Adrenal gland (tissue), 9 donors: ENCODE measurements at regions not wholly inside any gene's neighbourhood (a gene's known extent, or its start where the extent isn't known, plus 50 kb on each side); places are given as distances from the start of the nearest gene placed in this dataset.
"Not testable (repeated sequence)": the region's sequence is repeated elsewhere in the genome, so short reads cannot be mapped to it uniquely, and the experiment has no call there.

Source experiments
- DNase-seq, 7 donors: peaks; one replicate each; pipeline ENCODE4 v3.0.0-alpha.2; 2019 to 2020
- H3K27ac ChIP-seq, 5 donors: fragments of 200-600 bp; sonication (generic) in 4 of 5; 1 replicate in 3 of 5; 2 replicates in 2 of 5; pipeline versions ENCODE4 v1.5.1 to v1.8.0; 2016 to 2020; ENCODE audit warnings: mild to moderate bottlenecking in 1 of 5
- H3K27me3 ChIP-seq: fragments of 200-600 bp; 2 replicates; pipeline ENCODE4 v1.8.0; 2021
- H3K36me3 ChIP-seq, 2 donors: fragments of 200-600 bp; replicated peaks in 1 of 2; 1 replicate in 1 of 2; 2 replicates in 1 of 2; pipeline versions ENCODE4 v1.5.1 to v1.8.0; 2018 to 2022
- H3K4me1 ChIP-seq, 2 donors: fragments of 200-600 bp; replicated peaks in 1 of 2; 1 replicate in 1 of 2; 2 replicates in 1 of 2; pipeline versions ENCODE4 v1.5.1 to v1.8.0; 2018 to 2021
- H3K4me3 ChIP-seq, 4 donors: fragments of 200-600 bp; sonication (generic) in 3 of 4; one replicate each; pipeline ENCODE4 v1.5.1; 2016 to 2018
- H3K9me3 ChIP-seq, 3 donors: fragments of 200-600 bp; sonication (generic) in 1 of 3; replicated peaks in 1 of 3; 1 replicate in 2 of 3; 2 replicates in 1 of 3; pipeline versions ENCODE4 v1.5.1 to v1.8.0; 2016 to 2021
- POLR2A ChIP-seq, 2 donors: fragments of 450-650 bp; IDR thresholded peaks; one replicate each; pipeline ENCODE4 v1.6.1; 2017; ENCODE audit warnings: antibody characterized with exemption in 2 of 2, mild to moderate bottlenecking in 2 of 2, moderate library complexity in 1 of 2
- WGBS, 4 donors: extraction: QIAGEN DNeasy Blood & Tissue Kit in 2 of 4; methylation state at CpG; one replicate each; pipeline versions ENCODE4 v1.1.5 to v1.1.7; 2013 to 2017; 5-methylcytosine and 5-hydroxymethylcytosine counted together
- intact Hi-C, 2 donors: fragments of 100-400 bp; cut with DNase I; formaldehyde crosslinking; loops; one replicate each; pipeline versions ENCODE4 v1.14.1 to v1.15.0; 2022 to 2023
- TF ChIP-seq, protein P1 (sequence below), 6 experiments: fragments of 450-650 bp in 4 of 6; fragments of 200-600 bp in 2 of 6; sonication (generic) in 1 of 6; IDR thresholded peaks; 1 replicate in 5 of 6; 2 replicates in 1 of 6; pipeline versions ENCODE4 v1.5.1 to v1.8.0; 2016 to 2021; ENCODE audit warnings: antibody characterized with exemption in 6 of 6, mild to moderate bottlenecking in 2 of 6, moderate library complexity in 1 of 6
- donor health status: healthy with polysubstance abuse.
- donor health status: Bipolar disorder and iron deficiency.
- donor health status: DM: yes; HTN: yes; CAD: no.
- donor health status: DM: no; HTN: no; CAD: no.
- donor health status: DM: no; HTN: no; CAD: no.

GRCh38 chrX:19225909-19226308 is 103.6 kb upstream of the ADGRG2 start:
- Histone ChIP-seq H3K27ac (no peak overlapping the region), H3K27me3 (peaks cover 21% of the 10 kb centered on the region), H3K4me1 (no peaks in the 10 kb centered on the region), H3K4me3 (no peak overlapping the region), H3K36me3 (no peaks in the 10 kb centered on the region), H3K9me3 (no peaks in the 10 kb centered on the region)
- TF ChIP-seq POLR2A (IDR thresholded peaks at IDR 0.05), result no peak
- TF ChIP-seq, protein P1, sequence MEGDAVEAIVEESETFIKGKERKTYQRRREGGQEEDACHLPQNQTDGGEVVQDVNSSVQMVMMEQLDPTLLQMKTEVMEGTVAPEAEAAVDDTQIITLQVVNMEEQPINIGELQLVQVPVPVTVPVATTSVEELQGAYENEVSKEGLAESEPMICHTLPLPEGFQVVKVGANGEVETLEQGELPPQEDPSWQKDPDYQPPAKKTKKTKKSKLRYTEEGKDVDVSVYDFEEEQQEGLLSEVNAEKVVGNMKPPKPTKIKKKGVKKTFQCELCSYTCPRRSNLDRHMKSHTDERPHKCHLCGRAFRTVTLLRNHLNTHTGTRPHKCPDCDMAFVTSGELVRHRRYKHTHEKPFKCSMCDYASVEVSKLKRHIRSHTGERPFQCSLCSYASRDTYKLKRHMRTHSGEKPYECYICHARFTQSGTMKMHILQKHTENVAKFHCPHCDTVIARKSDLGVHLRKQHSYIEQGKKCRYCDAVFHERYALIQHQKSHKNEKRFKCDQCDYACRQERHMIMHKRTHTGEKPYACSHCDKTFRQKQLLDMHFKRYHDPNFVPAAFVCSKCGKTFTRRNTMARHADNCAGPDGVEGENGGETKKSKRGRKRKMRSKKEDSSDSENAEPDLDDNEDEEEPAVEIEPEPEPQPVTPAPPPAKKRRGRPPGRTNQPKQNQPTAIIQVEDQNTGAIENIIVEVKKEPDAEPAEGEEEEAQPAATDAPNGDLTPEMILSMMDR (IDR thresholded peaks at IDR 0.05), result no peak
- intact Hi-C loops, result no loop called here
- DNase-seq, result no peak
- WGBS, 4 donors, result 60 to 68% (median 63%) methylated on average over 6 to 7 of the region's 7 CpGs; no CpG with 5 or more reads in 1 of the 4 donors

DNA sequence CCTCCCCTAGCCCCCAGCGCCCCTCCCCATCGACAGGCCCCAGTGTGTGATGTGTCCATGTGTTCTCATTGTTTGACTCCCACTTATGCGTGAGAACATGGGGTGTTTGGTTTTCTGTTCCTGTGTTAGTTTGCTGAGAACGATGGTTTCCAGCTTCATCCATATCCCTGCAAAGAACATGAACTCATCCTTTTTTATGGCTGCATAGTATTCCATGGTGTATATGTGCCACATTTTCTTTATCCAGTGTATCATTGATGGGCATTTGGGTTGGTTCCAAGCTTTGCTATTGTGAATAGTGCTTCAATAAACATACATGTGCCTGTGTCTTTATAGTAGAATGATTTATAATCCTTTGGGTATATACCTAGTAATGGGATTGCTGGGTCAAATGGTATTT is 107.6 kb upstream of the ADGRG2 start:
- H3K27ac ChIP-seq, intact Hi-C loops, H3K36me3 ChIP-seq, H3K27me3 ChIP-seq, H3K4me1 ChIP-seq, H3K4me3 ChIP-seq, H3K9me3 ChIP-seq, DNase-seq: not testable (repeated sequence)
- WGBS, 4 donors, result 83 to 93% (median 88%) methylated on average over 2 to 4 of the region's 4 CpGs

- WGBS, 4 donors, result 52 to 73% (median 66%) methylated on average over 3 of the region's 3 CpGs
- DNase-seq, result no peak
Observed at GRCh38 chrX:19237901-19238300, 105.8 kb upstream of the PDHA1 start.

DNA sequence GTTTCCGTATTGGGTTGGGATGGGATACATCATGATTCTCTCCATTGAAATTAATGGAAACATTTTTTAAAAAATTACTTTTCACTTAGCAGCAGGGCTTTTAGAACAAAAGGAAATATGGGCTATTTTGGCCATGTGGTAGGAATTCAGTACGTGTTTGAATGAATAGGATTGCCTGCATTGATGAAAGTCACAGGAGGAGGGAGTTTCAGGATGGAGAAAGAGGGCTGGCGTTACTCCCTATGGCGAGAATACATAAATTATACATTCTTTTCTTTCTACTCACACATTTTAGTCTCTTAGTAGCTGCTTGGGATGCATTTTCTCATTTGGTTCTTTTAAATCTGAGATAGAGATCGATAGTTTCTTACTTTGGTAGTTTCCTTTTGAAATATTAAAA is 100.3 kb upstream of the PDHA1 start:
- no peak for TF ChIP-seq POLR2A (IDR thresholded peaks at IDR 0.05)
- TF ChIP-seq, protein P1 (IDR thresholded peaks at IDR 0.05), result no peak
- H3K27me3 ChIP-seq, result peaks cover 10% of the 10 kb centered on the region

More at GRCh38 chrX:19237901-19238300, 105.8 kb upstream of the PDHA1 start:
- TF ChIP-seq, protein P1 (IDR thresholded peaks at IDR 0.05), result no peak
- no peak for TF ChIP-seq POLR2A (IDR thresholded peaks at IDR 0.05)
- Histone ChIP-seq H3K27me3 (peaks cover 15% of the 10 kb centered on the region), H3K4me1 (no peaks in the 10 kb centered on the region), H3K36me3 (no peaks in the 10 kb centered on the region), H3K4me3 (no peak overlapping the region), H3K9me3 (no peaks in the 10 kb centered on the region), H3K27ac (no peak overlapping the region)
- intact Hi-C loops, result no loop called here

GRCh38 chrX:19244921-19245320 is 98.8 kb upstream of the PDHA1 start:
- H3K4me3 ChIP-seq, H3K9me3 ChIP-seq, H3K36me3 ChIP-seq, DNase-seq, intact Hi-C loops, H3K27ac ChIP-seq, H3K27me3 ChIP-seq, H3K4me1 ChIP-seq: not testable (repeated sequence)
- 67 to 75% (median 74%) methylated on average over 1 to 6 of the region's 6 CpGs for WGBS, 4 donors

More for the DNA sequence above, 100.3 kb upstream of the PDHA1 start:
- Histone ChIP-seq H3K36me3 (no peaks in the 10 kb centered on the region), H3K4me1 (no peaks in the 10 kb centered on the region), H3K4me3 (no peak overlapping the region), H3K9me3 (no peaks in the 10 kb centered on the region), H3K27ac (no peak overlapping the region)
- DNase-seq, result no peak
- WGBS, 4 donors, result 74 to 80% (median 79%) methylated on average over 5 of the region's 5 CpGs
- intact Hi-C loops, result no loop called here
